ENCODE measurements at regions not wholly inside any gene's neighbourhood (a gene's known extent, or its start where the extent isn't known, plus 50 kb on each side); places are given as distances from the start of the nearest gene placed in this dataset.
A peak's percentile ranks its signal among the peaks of the same experiment; 100 is the strongest.

DNA sequence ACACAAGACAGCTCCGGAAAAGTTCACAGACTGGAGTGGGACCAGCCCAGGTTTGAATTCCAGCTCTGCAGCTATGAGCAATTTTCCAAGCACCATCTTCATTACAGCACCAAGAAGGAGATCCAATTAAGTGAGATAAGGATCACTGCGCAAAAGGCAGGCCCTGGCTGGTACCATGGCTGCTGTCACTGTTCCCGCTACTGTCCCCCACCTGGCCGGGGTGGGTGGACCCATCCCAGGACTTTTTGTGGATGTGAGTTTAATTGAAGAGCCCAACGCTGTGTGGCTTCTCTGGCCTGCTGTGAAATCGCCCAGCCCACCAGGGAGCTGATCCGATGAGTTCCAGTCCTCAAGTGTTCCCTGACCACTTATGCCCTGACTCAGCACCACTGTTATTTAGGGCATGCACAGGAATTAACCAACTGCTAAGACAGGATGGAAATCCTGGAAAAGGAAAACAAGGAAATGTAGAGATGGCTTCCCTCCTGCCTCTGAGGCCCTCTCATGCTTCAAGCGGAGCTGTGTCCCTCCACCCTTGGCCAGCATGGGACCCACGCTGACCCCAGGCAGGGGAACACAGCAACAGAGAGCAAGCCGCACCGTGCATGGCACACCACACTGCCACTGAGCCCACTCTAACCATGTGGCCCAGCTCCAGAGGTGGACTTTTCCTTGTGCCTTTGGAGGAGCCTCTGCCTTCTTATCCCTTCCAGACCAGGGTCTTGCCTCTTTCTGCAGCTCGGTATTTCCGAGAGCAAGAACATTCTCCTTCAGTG, 150.0 kb upstream of the CST7 start:
- TF ChIP-seq, protein P1, sequence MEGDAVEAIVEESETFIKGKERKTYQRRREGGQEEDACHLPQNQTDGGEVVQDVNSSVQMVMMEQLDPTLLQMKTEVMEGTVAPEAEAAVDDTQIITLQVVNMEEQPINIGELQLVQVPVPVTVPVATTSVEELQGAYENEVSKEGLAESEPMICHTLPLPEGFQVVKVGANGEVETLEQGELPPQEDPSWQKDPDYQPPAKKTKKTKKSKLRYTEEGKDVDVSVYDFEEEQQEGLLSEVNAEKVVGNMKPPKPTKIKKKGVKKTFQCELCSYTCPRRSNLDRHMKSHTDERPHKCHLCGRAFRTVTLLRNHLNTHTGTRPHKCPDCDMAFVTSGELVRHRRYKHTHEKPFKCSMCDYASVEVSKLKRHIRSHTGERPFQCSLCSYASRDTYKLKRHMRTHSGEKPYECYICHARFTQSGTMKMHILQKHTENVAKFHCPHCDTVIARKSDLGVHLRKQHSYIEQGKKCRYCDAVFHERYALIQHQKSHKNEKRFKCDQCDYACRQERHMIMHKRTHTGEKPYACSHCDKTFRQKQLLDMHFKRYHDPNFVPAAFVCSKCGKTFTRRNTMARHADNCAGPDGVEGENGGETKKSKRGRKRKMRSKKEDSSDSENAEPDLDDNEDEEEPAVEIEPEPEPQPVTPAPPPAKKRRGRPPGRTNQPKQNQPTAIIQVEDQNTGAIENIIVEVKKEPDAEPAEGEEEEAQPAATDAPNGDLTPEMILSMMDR (IDR thresholded peaks at IDR 0.05; ENCODE audit: low read depth, low read length, missing control alignments), result no peak
- peak; percentile 68 for DNase-seq (ENCODE audit: low read depth)
- H3K4me3 ChIP-seq (ENCODE audit: low read depth, low read length), result no peak overlapping the region
- in situ Hi-C loops (cut with HindIII; ENCODE audit: low sequenced_read_pairs), result no loop called here

DNA sequence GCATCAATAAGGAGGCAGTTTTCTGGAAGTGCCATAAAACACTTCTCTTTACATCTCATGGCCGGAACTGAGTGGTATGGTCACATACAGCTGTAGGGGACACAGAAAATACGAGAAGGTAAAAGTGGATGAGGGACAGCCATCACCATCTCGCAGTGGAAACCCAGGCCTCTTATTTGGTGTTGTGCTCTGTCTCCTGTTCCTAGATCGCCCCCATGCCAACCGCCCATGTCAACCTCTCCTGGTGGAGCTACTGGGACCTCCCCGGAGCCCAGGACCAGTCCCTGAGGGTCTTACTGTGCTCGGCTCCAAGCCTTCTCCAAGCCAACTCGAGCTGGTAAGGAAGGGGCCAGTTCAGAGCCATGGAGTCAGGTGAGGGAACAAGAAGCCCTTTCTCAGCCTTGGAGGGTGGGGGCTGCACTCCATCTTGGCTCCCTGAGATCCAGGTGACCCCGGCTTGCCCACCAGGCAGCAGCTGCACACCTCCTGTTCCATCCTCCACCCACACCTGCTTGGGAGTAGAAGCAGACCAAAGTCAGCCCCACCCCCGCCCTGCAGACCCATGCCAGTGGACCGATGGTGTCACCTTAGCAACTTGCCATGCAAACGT, 149.0 kb upstream of the CST7 start:
- in situ Hi-C loops (cut with HindIII; ENCODE audit: low sequenced_read_pairs), result no loop called here

DNA sequence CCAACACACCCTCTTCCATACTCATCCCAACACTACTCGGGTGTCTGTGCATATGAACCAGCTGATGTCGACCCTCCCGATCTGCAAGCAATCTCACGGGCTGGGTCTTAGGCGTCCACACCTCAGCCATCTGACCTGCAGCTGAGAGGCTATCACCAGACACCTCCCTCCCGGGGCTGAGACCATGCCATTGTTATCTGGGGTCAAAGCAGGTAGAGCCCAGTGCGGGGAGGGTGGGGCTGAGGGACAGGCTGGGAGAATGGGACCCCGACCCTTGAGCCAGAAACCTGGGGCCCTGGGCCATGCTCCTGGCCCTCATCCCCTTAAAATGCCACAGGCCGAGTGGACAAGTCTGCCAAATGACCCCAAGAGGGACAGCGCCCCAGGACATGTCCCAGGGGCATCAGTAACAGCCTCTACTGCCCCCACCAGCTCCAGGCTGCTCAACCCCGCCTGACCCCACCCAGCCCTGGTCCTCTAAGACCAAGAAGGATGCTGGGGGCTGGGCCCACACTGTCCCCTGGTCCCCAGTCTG, 146.7 kb upstream of the CST7 start:
- in situ Hi-C loops (cut with HindIII; ENCODE audit: low sequenced_read_pairs), result no loop called here
- DNase-seq (ENCODE audit: low read depth), result no peak
- TF ChIP-seq, protein P1 (IDR thresholded peaks at IDR 0.05; ENCODE audit: low read depth, low read length, missing control alignments), result no peak
- H3K4me3 ChIP-seq (ENCODE audit: low read depth, low read length), result no peak overlapping the region

More for the DNA sequence above, 149.0 kb upstream of the CST7 start:
- H3K4me3 ChIP-seq (ENCODE audit: low read depth, low read length), result no peak overlapping the region
- TF ChIP-seq, protein P1 (IDR thresholded peaks at IDR 0.05; ENCODE audit: low read depth, low read length, missing control alignments), result no peak
- no peak for DNase-seq (ENCODE audit: low read depth)

DNA sequence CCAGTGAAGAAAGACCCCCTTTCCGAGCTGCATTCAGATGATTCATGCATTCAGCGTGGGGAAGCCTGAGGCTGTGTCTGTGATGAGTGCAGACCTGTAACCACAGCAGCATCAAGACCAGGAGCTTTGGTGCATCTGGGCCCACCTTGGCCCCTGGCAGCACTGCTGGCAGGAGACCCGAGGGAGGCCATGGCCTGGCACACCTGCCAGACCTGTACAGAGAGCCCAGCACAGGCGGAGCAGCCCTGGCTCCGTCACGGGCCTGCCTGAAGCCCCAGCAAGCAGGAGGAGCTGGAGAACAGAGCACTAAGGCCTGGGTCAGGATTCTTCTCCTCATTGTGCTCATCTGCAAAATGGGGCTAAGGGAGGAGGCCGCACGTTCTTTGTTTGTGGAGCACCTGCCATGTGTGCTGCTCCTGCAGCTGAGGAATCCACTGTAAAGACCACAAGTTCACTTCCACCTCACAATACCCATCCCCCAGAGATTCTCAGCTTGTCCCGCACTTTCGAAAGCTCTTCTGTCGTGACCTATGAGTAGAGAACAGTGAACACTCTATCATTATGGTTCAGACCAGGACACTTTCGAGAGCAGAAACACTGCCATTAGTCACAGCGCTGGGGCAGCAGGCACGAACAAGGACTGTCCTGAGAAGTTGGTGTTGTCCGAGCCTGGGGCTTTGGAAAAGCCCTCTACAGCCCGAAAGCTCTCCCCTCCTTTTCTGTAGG, 144.4 kb upstream of the CST7 start:
- no peak for DNase-seq (ENCODE audit: low read depth)
- TF ChIP-seq, protein P1 (IDR thresholded peaks at IDR 0.05; ENCODE audit: low read depth, low read length, missing control alignments), result no peak
- no peak overlapping the region for H3K4me3 ChIP-seq (ENCODE audit: low read depth, low read length)
- in situ Hi-C loops (cut with HindIII; ENCODE audit: low sequenced_read_pairs), result no loop called here

DNA sequence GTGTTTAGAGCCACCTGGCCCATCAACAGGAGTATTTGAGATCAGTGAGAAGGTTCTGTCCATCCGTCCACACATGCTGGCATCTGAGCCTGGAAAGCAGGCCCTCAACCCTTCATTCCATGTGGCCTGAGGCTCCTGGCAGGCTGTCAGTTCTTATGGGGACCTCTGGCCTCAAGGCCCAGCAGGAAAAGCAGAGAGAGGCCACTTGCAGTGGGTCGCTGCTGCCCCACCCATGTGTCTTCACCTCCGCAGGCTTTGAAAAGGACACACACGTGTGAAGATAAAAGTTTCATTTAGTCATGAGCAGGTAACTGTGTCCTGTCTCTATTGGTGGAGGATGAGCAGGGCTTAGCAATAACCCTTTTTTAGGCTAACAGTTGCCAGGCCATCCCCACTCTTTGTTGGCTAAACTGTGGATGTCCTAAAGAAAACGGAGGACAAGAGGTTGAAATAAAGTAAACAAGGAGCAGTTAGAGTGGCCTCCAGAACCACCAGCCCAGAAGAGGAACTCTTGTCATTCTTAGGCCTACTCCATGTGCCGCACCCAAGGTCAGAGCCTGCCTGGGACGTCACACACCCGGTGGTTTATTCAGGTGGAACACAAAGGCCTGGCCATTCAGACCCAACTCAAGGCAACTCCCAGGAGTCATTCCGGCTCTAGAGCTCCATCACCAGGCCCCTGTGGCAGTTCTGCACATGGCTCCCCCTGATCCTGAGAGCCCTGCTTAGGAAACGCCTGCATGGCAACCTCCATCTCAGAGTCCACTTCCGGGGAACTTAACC, 143.4 kb upstream of the CST7 start:
- TF ChIP-seq, protein P1 (IDR thresholded peaks at IDR 0.05; ENCODE audit: low read depth, low read length, missing control alignments), result no peak
- in situ Hi-C loops (cut with HindIII; ENCODE audit: low sequenced_read_pairs), result no loop called here
- DNase-seq (ENCODE audit: low read depth), result no peak

More for the DNA sequence above, 143.4 kb upstream of the CST7 start:
- no peak overlapping the region for H3K4me3 ChIP-seq (ENCODE audit: low read depth, low read length)
